Posterior vena cava (tissue), 2 donors: ENCODE measurements at regions not wholly inside any gene's neighbourhood (a gene's known extent, or its start where the extent isn't known, plus 50 kb on each side); places are given as distances from the start of the nearest gene placed in this dataset.

Experiments used
- DNase-seq: peaks from one replicate; pipeline ENCODE4 v3.0.0-alpha.2; 2020; ENCODE audit warnings: low spot score
- intact Hi-C, 2 donors: fragments of 100-400 bp; cut with DNase I; formaldehyde crosslinking; loops; one replicate each; pipeline versions ENCODE4 v1.14.1 to v1.14.2; 2022 to 2023
- donor health status: DM: yes; HTN: yes; CAD: no.
- donor health status: DM: yes; HTN: yes; CAD: no.

DNA sequence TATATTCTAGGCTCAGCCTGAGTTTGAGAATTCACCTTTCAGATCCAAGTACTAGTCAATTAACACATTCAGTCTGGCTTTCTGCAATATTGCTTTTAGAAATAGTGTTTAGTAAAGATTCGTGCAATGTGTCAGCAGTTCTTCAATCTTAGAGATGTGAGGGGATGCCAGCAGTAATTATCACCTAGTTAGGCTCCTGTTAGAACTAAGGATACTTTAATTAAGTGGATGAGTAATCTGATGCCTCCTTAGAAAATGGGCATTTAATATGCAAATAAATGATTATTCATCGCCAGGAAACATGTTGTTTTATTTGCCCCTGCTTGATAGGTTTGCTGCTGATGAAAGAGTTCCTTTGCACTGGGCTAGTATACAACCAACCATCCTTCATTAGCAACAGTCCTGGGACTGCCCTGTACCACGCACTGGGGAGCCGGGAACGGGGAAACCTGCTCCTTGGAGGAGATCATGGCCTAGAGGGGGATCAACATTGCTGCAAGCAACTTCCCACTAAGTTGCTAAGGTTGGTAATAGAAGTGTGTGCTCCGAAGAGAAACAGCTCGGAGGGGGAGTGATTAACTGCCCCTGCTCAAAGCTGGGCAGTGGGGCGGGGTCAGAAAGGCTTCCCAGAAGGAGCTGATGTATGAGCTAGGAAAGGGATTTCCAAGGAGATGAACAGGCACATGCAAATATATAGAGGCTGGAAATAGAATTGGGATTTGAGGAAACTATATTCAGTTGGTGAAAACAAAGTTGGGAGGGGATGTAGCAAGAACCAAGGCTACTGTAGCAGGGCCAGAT lies 231.8 kb downstream of the DRD1 start:
- DNase-seq, result no peak
- intact Hi-C loops, result no loop called here

DNA sequence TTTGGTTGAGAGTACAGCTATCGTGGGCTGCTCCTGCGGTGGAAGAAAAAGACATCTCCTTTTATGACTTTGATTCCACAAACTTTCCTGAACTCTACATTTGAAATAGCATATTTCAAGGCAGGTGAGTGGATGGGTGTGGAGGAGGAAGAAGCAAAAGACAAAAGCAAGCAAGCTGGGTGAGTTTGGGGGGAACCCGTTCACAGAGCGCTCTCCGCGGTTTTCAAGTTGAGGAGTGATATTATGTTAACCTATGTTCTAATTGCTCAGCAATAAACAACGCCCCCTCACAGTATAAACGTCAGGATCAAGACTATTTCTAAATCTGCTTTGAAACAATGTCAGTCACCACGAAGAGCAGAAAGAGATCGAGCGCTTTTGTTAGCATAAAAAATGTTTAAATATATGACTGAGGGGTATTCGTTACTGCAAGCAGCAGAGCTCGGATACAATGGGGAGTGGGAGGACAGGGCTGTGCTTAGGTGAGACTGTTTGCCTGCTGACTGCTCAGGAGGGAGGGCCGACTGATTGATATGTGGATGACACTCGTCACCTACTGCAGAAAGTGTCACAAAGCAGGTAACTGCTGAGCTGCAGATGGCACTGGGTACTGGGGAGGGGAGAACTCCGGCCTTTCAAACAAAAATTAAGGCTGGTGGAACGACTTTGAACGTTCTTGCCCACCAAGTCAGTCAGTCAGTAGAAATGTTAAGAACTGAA lies 236.5 kb downstream of the DRD1 start:
- intact Hi-C loops, result no loop called here
- no peak for DNase-seq

GRCh38 chr5:175206669-175207068 lies 237.3 kb downstream of the DRD1 start:
- intact Hi-C loops, result no loop called here
- no peak for DNase-seq

- DNase-seq, result no peak
- intact Hi-C loops, result no loop called here
These were observed 241.4 kb downstream of the DRD1 start for GRCh38 chr5:175202463-175203068.

DNA sequence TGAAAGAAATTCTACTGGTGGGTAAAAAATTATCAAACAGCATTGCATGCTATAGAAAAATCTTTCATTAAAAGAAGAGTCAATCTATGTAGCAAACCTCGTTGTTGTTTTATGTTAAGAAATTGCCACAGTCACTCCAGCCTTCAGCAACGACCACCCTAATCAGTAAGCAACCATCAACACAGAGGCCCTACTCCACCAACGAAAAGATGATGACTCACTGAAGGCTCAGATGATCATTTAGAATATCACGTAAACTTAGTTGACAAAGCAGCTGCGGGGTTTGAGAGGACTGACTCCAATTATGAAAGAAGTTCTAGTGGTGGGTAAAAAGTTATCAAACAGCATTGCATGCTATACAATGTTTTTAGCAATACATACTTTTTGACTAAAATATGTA lies 242.6 kb downstream of the DRD1 start:
- intact Hi-C loops, result no loop called here
- DNase-seq, result no peak

DNA sequence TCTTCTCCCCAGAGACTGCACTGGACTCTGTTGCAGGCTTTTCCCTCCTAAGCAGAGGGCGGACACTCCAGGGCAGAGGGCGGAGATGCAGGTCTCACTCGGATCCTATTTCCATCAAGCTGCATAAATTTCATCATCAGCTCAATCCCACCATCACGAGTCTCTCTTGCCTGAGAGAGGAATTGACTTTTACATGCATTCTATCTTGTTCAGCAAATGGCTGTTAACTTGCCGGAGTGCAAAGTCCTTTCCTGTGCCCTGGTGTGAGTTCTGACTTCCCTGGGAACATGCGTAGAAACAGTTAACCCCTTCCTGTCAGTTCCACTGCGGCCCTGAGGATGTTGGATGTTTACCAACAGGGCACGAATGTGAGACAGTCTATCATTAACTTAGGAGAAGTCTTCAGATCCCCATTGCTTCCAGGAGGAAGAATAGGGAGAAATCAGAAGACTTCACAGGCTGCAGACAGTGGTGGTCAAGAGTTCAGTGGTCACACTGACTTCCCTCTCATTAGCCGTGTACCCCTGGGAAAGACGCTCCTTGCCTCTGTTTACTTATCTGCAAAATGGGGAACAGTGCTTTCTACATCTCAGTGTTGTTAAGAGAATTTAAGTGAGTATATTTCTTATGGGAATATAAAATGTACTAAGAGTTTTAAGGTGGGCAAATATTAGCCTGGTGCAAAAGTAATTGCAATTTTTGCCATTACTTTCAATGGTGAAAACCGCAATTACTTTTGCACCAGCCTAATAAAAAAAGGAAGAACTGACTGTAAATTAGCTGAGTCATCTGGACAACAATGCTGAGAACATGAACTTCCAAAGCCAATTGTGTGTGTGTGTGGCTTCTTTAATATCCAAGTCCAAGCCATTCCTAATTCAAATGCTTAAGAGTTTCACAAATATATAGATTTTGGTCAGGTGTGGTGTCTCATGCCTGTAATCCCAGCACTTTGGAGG lies 248.0 kb downstream of the DRD1 start:
- intact Hi-C loops, result no loop called here
- no peak for DNase-seq

DNA sequence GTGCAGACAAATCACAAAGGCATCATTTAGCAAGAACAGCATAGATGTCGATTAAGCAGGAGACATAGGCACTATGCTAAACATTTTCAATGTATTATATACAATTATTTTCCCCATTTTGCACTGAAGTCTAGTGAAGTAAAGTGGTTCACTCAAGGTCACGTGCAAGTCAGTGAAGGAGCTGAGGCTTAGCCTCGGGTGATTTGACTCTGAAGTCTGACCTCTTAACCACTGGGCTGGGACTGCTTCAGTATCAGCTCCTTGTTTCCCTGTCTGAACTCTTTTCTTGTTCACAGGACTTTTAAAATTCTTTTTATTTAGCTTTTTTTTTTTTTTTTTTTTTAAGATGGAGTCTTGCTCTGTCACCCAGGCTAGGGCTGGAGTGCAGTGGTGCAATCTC lies 262.7 kb downstream of the DRD1 start:
- intact Hi-C loops, result no loop called here
- DNase-seq, result no peak

- intact Hi-C loops, result no loop called here
- no peak for DNase-seq
These were observed 273.1 kb downstream of the DRD1 start for GRCh38 chr5:175170899-175171298.

GRCh38 chr5:175168882-175169507 lies 275.0 kb downstream of the DRD1 start:
- intact Hi-C loops, result no loop called here
- DNase-seq, result no peak

- no peak for DNase-seq
- intact Hi-C loops, result no loop called here
These were observed 278.0 kb downstream of the DRD1 start for GRCh38 chr5:175166026-175166425.

DNA sequence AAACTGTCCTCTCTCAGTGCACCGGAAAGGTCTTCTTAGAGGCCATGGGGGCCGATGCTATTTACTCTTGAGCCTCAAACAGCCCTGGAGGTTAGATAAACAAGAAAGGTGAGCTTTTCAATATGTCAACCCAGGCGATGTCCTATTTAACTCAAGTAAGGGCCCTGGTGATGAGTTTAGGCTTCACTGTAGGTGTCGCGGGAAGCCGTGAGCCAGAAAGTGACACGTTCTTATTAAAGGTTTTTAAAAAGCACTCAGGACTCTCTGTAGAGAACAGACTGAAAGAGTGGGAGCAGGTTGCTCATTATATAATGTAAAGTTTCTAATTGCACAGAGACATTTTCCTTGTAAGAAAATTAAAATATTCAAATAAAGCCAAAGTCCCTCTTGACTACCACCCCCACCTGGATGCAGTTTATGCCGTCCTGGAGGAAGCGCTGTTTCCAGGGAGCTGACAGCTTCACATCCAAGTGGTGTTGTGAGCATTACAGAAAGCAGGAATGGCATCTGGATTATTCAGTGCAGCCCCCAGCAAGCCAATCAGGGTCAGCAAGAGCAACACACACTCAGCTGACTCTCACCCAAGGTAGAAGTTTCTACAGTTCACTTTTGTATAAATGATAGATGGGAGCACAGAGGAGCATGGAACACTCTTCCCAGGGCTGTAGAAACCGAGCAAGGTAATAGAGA lies 280.3 kb downstream of the DRD1 start:
- intact Hi-C loops, result no loop called here
- no peak for DNase-seq

DNA sequence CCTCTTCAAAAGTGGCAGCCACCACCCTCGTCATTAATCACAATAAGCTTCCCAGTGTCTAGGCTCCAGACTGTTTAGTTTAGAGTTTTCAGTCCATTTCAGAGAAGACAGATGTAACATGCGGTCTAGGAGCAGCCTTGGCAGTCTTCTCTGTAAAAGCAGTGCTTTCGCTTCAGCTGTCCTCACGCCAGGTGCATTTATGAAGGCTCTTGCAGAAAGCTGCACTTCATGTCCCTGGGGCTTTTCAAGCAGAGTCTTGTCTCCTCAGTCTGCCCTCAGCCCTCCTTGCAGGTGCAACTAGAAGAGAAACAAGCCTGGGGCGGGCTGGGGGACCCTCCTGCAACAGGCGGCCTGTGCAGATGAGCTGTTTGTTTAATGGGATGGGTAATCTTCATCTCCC lies 281.9 kb downstream of the DRD1 start:
- DNase-seq, result no peak

GRCh38 chr5:175159956-175160355 lies 284.0 kb downstream of the DRD1 start:
- DNase-seq, result no peak
- intact Hi-C loops, result no loop called here

More for the DNA sequence above, 281.9 kb downstream of the DRD1 start:
- intact Hi-C loops, result no loop called here

GRCh38 chr5:175148636-175149172 lies 295.3 kb downstream of the DRD1 start:
- intact Hi-C loops, result no loop called here
- no peak for DNase-seq

DNA sequence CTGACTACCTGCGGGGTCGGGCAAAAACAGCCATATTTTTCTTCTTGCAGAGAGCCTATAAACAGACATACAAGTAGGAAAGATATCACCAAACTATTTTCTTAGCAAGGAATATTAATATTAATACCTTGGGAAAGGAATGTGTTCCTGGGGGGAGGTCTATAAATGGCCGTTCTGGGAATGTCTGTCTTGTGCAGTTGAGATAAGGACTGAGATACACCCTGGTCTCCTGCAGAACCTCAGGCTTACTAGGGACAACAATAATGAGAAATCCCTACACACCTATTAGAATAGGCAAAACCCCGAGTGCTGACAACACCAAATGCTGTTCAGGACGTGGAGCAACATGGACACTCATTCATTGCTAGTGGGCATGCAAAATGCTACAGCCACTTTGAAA lies 297.2 kb downstream of the DRD1 start:
- DNase-seq, result no peak
- intact Hi-C loops, result no loop called here

DNA sequence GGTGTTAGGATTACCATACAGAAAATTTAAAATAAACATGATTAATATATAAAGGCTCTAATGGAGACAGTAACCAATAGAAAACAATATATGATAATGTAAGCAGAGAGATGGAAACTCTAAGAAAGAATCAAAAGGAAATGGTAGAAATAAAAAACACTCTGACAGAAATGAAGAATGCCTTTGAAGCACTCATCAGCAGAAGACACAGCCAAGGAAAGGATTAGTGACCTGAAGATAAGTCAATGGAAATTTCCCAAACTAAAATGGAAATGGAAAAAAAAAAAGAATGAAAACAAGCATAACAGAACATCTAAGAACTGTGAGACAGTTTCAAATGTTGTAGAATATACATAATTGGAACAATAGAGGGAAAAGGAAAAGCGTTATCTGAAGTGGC lies 302.6 kb downstream of the DRD1 start:
- intact Hi-C loops, result no loop called here
- DNase-seq, result no peak

DNA sequence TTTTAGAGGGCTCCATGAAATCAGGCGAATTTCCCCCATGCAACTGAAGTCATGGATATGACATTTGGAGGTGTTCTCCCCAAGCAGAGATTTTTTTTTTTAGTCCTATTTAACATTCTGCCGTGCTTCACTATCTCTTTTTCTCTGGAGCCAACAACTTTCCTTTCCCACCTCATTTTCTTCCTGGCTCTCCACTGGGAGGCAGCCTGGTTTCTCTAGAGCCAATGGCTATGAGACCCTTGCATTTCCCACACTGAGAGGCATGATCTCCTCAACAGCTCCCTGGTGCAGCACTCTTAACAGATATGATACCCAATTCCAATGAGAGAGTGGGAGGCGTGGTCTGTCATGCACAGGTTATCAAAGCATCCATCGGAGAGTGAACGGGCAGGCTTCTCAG lies 310.8 kb downstream of the DRD1 start:
- DNase-seq, result no peak
- intact Hi-C loops, result no loop called here

GRCh38 chr5:175131432-175131831 lies 312.6 kb downstream of the DRD1 start:
- intact Hi-C loops, result no loop called here

More at GRCh38 chr5:175131432-175131831, 312.6 kb downstream of the DRD1 start:
- no peak for DNase-seq
